A549 (cell line): ENCODE measurements at regions not wholly inside any gene's neighbourhood (a gene's known extent, or its start where the extent isn't known, plus 50 kb on each side); places are given as distances from the start of the nearest gene placed in this dataset.

Experiments used
- ATAC-seq, 2 experiments: fragments of 200-7000 bp in 1 of 2; fragments of >200 bp in 1 of 2; cut with Nextera tagmentation in 1 of 2; cut with Tn5 transposase in 1 of 2; 3 replicates each; pipeline versions ENCODE4 v1.8.0 to v1.9.1; 2018 to 2020; ENCODE audit warnings: mild to moderate bottlenecking in 1 of 2, moderate library complexity in 1 of 2
- CTCF ChIA-PET: fragments of 300-600 bp; sonication (Branson Sonifier 250); formaldehyde crosslinking; extraction: SDS; loops from one replicate; lab custom pipeline; 2021; ENCODE audit warnings: antibody characterized with exemption, inconsistent platforms; lab: Yijun Ruan, JAX
- POLR2A ChIA-PET: fragments of 350-600 bp; formaldehyde crosslinking; extraction: SDS; loops from one replicate; lab custom pipeline; 2021; ENCODE audit warnings: antibody characterized with exemption, inconsistent platforms; lab: Yijun Ruan, JAX
- DNase-seq, 2 experiments: peaks; one replicate each; pipeline versions ENCODE4 v3.0.0 to v3.0.0-alpha.2; 2011 to 2016; ENCODE audit warnings: low read depth in 1 of 2, low spot score in 1 of 2
- FAIRE-seq: peaks from 2 replicates; lab custom pipeline; 2011; peaks lifted over from hg19 to GRCh38; lab: Jason Lieb, UNC
- H3K27ac ChIP-seq, 2 experiments: fragments of >200 bp; sonication (Bioruptor Twin); formaldehyde crosslinking; 3 replicates each; pipeline ENCODE4 v1.5.1; 2016 to 2017
- H3K4me1 ChIP-seq: fragments of >200 bp; sonication (Bioruptor Twin); formaldehyde crosslinking; 3 replicates; pipeline ENCODE4 v1.6.1; 2016
- H3K4me2 ChIP-seq: fragments of >200 bp; sonication (Bioruptor Twin); formaldehyde crosslinking; 3 replicates; pipeline ENCODE4 v1.6.1; 2016
- H3K4me3 ChIP-seq: fragments of >200 bp; sonication (Bioruptor Twin); formaldehyde crosslinking; 3 replicates; pipeline ENCODE4 v1.5.1; 2016
- H3K9me3 ChIP-seq: fragments of >200 bp; sonication (Bioruptor Twin); formaldehyde crosslinking; 3 replicates; pipeline ENCODE4 v1.6.1; 2016
- BHLHE40 ChIP-seq: IDR thresholded peaks from 2 replicates; pipeline ENCODE4 v1.6.1; 2012; ENCODE audit warnings: low read depth, low read length, inconsistent platforms
- CBX2 ChIP-seq: fragments of 200-600 bp; sonication (generic); IDR thresholded peaks from 2 replicates; pipeline ENCODE4 v1.6.1; 2016; ENCODE audit warnings: low read depth, mild to moderate bottlenecking, borderline replicate concordance
- CBX8 ChIP-seq: fragments of 200-600 bp; sonication (generic); IDR thresholded peaks from 2 replicates; pipeline ENCODE4 v1.6.1; 2016
- CEBPB ChIP-seq, 2 experiments: fragments of >200 bp in 1 of 2; sonication (Bioruptor Twin) in 1 of 2; formaldehyde crosslinking in 1 of 2; IDR thresholded peaks; 2 replicates each; pipeline ENCODE4 v1.6.1; 2012 to 2016
- CHD4 ChIP-seq: fragments of 200-600 bp; sonication (generic); IDR thresholded peaks from 2 replicates; pipeline ENCODE4 v1.6.1; 2016; ENCODE audit warnings: antibody characterized with exemption, mild to moderate bottlenecking, borderline replicate concordance
- FOSB ChIP-seq: fragments of 250-450 bp; sonication (Bioruptor Pico); IDR thresholded peaks from 2 replicates; pipeline ENCODE4 v1.5.0; 2020; ENCODE audit warnings: mild to moderate bottlenecking, moderate library complexity
- FOSL2 ChIP-seq, 2 experiments: fragments of 450-650 bp in 1 of 2; fragments of >200 bp in 1 of 2; sonication (Bioruptor Twin) in 1 of 2; formaldehyde crosslinking; IDR thresholded peaks; 2 replicates each; pipeline versions ENCODE4 v1.5.0 to v1.6.1; 2016 to 2020; ENCODE audit warnings: mild to moderate bottlenecking in 1 of 2, moderate library complexity in 1 of 2
- GATA3 ChIP-seq: IDR thresholded peaks from 2 replicates; pipeline ENCODE4 v1.6.1; 2012; ENCODE audit warnings: borderline replicate concordance
- JUN ChIP-seq, 2 experiments: fragments of >200 bp; sonication (Bioruptor Twin); formaldehyde crosslinking; IDR thresholded peaks; 2 replicates in 1 of 2; 3 replicates in 1 of 2; pipeline ENCODE4 v1.6.1; 2016 to 2017
- JUNB ChIP-seq: fragments of >200 bp; sonication (Bioruptor Twin); formaldehyde crosslinking; IDR thresholded peaks from 2 replicates; pipeline ENCODE4 v1.6.1; 2016
- KDM5A ChIP-seq: fragments of 200-600 bp; sonication (generic); IDR thresholded peaks from 2 replicates; pipeline ENCODE4 v1.6.1; 2016; ENCODE audit warnings: antibody characterized with exemption, mild to moderate bottlenecking
- MAFK ChIP-seq: fragments of 450-650 bp; IDR thresholded peaks from 2 replicates; pipeline ENCODE4 v1.6.1; 2014; ENCODE audit not compliant: partially characterized antibody
- MAZ ChIP-seq: fragments of 150-350 bp; IDR thresholded peaks from 2 replicates; pipeline ENCODE4 v1.6.1; 2014; ENCODE audit warnings: antibody characterized with exemption, low read depth, low read length, borderline replicate concordance
- NFE2L2 ChIP-seq: fragments of 150-350 bp; conservative IDR thresholded peaks from 2 replicates; pipeline ENCODE4 v1.6.1; 2014; ENCODE audit warnings: low read length
- NR3C1 ChIP-seq: fragments of >200 bp; sonication (Bioruptor Twin); formaldehyde crosslinking; IDR thresholded peaks from 3 replicates; pipeline ENCODE4 v1.6.1; 2017
- PHF8 ChIP-seq: fragments of 200-600 bp; sonication (generic); IDR thresholded peaks from 2 replicates; pipeline ENCODE4 v1.6.1; 2016; ENCODE audit warnings: low read depth, mild to moderate bottlenecking, antibody characterized with exemption, moderate library complexity, borderline replicate concordance
- POLR2A ChIP-seq: IDR thresholded peaks from 2 replicates; pipeline ENCODE4 v1.6.1; 2012; ENCODE audit warnings: mild to moderate bottlenecking, low read length
- POLR2AphosphoS2 ChIP-seq: conservative IDR thresholded peaks from 2 replicates; pipeline ENCODE4 v1.6.1; 2012; ENCODE audit warnings: low read length, improper control_type of control experiment, inconsistent platforms
- RAD21 ChIP-seq, 2 experiments: fragments of >200 bp in 1 of 2; sonication (Bioruptor Twin) in 1 of 2; formaldehyde crosslinking in 1 of 2; IDR thresholded peaks in 1 of 2; conservative IDR thresholded peaks in 1 of 2; 2 replicates in 1 of 2; 3 replicates in 1 of 2; pipeline ENCODE4 v1.6.1; 2012 to 2018; ENCODE audit warnings: inconsistent platforms in 1 of 2
- RARB ChIP-seq: fragments of 250-450 bp; sonication (Bioruptor Pico); IDR thresholded peaks from 2 replicates; pipeline ENCODE4 v1.8.0; 2021; ENCODE audit warnings: mild to moderate bottlenecking, moderate library complexity
- RCOR1 ChIP-seq: fragments of 150-350 bp; IDR thresholded peaks from 2 replicates; pipeline ENCODE4 v1.6.1; 2014; ENCODE audit warnings: antibody characterized with exemption, low read length, low read depth
- RFX5 ChIP-seq: fragments of 450-650 bp; IDR thresholded peaks from 2 replicates; pipeline ENCODE4 v1.7.1; 2014; ENCODE audit warnings: antibody characterized with exemption, mild to moderate bottlenecking, moderate library complexity
- SMC3 ChIP-seq: fragments of >200 bp; sonication (Bioruptor Twin); formaldehyde crosslinking; IDR thresholded peaks from 3 replicates; pipeline ENCODE4 v1.6.1; 2018; ENCODE audit warnings: inconsistent platforms
- SREBF2 ChIP-seq: fragments of 450-650 bp; IDR thresholded peaks from 2 replicates; pipeline ENCODE4 v1.6.1; 2014; ENCODE audit warnings: mild to moderate bottlenecking, moderate library complexity
- TP53 ChIP-seq: fragments of 250-450 bp; sonication (Bioruptor Pico); IDR thresholded peaks from 2 replicates; pipeline ENCODE4 v1.5.0; 2021; ENCODE audit warnings: mild to moderate bottlenecking, moderate library complexity
- ZSCAN20 ChIP-seq: fragments of 250-450 bp; sonication (Bioruptor Pico); IDR thresholded peaks from 2 replicates; pipeline ENCODE4 v1.8.0; 2022; ENCODE audit warnings: mild to moderate bottlenecking, moderate library complexity
- WGBS: methylation state at CpG from one replicate; pipeline ENCODE4 v1.1.6; 2017; ENCODE audit errors: missing lambda C conversion rate; 5-methylcytosine and 5-hydroxymethylcytosine counted together
- TF ChIP-seq, protein P1 (sequence below): IDR thresholded peaks from 2 replicates; pipeline ENCODE4 v1.6.1; 2012
- TF ChIP-seq, protein P2 (sequence below): IDR thresholded peaks from 2 replicates; pipeline ENCODE4 v1.6.1; 2012; ENCODE audit warnings: low read depth, borderline replicate concordance
- TF ChIP-seq, protein P3 (sequence below): fragments of >200 bp; sonication (Bioruptor Twin); formaldehyde crosslinking; IDR thresholded peaks from 3 replicates; pipeline ENCODE4 v1.6.1; 2016
- TF ChIP-seq, protein P4 (sequence below): IDR thresholded peaks from 2 replicates; pipeline ENCODE4 v1.6.1; 2012

DNA sequence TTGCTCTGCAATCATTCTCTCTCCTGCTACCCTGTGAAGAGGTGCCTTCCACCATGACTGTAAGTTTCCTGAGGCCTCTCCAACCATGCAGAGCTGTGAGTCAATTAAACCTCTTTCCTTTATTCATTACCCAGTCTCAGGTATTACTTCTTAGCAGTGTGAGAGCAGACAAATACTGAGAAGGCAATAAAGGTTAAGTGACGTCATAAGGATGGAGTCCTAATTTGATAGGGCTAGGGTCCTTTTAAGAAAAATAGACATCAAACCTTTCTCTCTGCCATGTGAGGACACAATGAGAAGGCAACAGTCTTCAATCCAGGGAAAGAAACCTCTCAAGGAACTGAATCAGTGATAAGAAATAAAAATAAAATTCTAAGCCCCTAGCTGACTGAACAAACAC is 1262.7 kb downstream of the FAM133A start:
- ChIA-PET POLR2A (no interaction called here), CTCF (no interaction called here)
- FAIRE-seq (no peak), ATAC-seq (no peak), DNase-seq (no peak)
- no peaks in the 10 kb centered on the region; the same call in 2 of the 3 replicates for H3K9me3 ChIP-seq
- H3K27ac ChIP-seq = no peak overlapping the region
- no peak overlapping the region for H3K4me2 ChIP-seq
- WGBS = 7% methylated on average over 1 of the region's 1 CpG
- H3K4me1 ChIP-seq = no peaks in the 10 kb centered on the region
- no peak overlapping the region for H3K4me3 ChIP-seq
- TF ChIP-seq BHLHE40 (no peak), MAFK (no peak), POLR2AphosphoS2 (no peak), CBX8 (no peak), PHF8 (no peak), NR3C1 (no peak), FOSL2 (IDR thresholded peaks at IDR 0.05) (no peak), FOSL2 (CRISPR knock-in tag; IDR thresholded peaks at IDR 0.05) (no peak), RFX5 (no peak)
- TF ChIP-seq, all 56 proteins: peak for 0

DNA sequence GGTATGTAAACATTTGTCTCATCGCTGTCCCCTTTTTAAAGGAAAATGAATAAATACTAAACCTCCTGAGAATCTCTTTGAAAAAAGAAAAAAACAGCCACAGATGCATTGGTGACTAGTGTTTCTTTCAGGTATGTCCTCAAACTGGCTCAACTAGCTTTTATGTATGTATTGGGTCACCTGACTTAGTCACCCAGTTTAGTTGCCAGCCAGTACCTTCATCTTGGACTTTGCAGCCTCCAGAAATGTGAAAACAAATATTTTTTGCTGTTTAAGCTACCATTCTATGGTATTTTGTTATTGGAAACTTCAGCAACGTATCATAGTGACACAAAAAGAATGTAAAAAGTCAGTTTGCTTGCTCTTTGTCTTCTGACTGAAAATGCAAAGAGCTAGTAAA is 1263.5 kb downstream of the FAM133A start:
- H3K4me2 ChIP-seq = no peak overlapping the region
- POLR2A ChIA-PET = no interaction called here
- ATAC-seq = no peak

DNA sequence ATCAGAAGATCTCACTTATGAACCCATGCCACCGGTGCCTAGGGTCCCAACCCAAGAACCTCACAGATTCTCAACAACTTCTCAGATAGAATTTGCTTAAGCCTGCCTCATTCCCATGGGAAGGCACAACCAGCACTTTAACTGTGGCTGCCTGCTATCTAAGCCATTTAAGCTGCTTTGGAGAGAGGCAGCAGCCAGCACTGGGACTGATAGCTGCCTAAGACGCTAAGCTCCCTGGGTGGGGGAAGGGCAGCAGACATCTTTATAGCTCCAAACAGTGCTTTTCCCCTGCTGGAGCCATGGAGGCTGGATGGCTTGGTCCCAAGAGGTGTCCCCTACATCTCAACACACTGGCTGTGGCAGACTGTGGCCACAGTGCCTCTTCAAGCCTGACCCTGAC is 1268.6 kb downstream of the FAM133A start:
- CTCF ChIA-PET = no interaction called here
- Histone ChIP-seq H3K9me3 (no peaks in the 10 kb centered on the region; the same call in 2 of the 3 replicates), H3K4me1 (no peaks in the 10 kb centered on the region), H3K4me2 (no peak overlapping the region), H3K4me3 (no peak overlapping the region), H3K27ac (no peak overlapping the region)
- FAIRE-seq (no peak), DNase-seq (no peak), ATAC-seq (no peak)
- WGBS = 17% methylated on average over 2 of the region's 2 CpGs
- TF ChIP-seq POLR2A = no peak
- TF ChIP-seq, protein P1, sequence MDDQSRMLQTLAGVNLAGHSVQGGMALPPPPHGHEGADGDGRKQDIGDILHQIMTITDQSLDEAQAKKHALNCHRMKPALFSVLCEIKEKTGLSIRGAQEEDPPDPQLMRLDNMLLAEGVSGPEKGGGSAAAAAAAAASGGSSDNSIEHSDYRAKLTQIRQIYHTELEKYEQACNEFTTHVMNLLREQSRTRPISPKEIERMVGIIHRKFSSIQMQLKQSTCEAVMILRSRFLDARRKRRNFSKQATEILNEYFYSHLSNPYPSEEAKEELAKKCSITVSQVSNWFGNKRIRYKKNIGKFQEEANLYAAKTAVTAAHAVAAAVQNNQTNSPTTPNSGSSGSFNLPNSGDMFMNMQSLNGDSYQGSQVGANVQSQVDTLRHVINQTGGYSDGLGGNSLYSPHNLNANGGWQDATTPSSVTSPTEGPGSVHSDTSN = no peak
- no peak for TF ChIP-seq RAD21 (conservative IDR thresholded peaks at IDR 0.05 in 1 of 2, IDR thresholded peaks at IDR 0.05 in 1 of 2)
- no peak for TF ChIP-seq GATA3
- TF ChIP-seq FOSL2 (IDR thresholded peaks at IDR 0.05) = no peak
- no peak for TF ChIP-seq FOSL2 (CRISPR knock-in tag; IDR thresholded peaks at IDR 0.05)
- no peak for TF ChIP-seq JUN (IDR thresholded peaks at IDR 0.05)
- TF ChIP-seq KDM5A = no peak
- no peak for TF ChIP-seq CEBPB (IDR thresholded peaks at IDR 0.05)
- no peak for TF ChIP-seq CBX2
- no peak for TF ChIP-seq POLR2AphosphoS2
- no peak for TF ChIP-seq CHD4
- no peak for TF ChIP-seq SMC3
- no peak for TF ChIP-seq RARB (CRISPR knock-in tag)
- no peak for TF ChIP-seq MAZ
- no peak for TF ChIP-seq SREBF2
- TF ChIP-seq, protein P2, sequence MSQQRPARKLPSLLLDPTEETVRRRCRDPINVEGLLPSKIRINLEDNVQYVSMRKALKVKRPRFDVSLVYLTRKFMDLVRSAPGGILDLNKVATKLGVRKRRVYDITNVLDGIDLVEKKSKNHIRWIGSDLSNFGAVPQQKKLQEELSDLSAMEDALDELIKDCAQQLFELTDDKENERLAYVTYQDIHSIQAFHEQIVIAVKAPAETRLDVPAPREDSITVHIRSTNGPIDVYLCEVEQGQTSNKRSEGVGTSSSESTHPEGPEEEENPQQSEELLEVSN = no peak
- no peak for TF ChIP-seq RCOR1
- TF ChIP-seq TP53 (CRISPR knock-in tag) = no peak
- TF ChIP-seq JUNB = no peak
- POLR2A ChIA-PET = no interaction called here

More for the DNA sequence above, 1263.5 kb downstream of the FAM133A start:
- H3K27ac ChIP-seq = no peak overlapping the region
- TF ChIP-seq ZSCAN20 (CRISPR knock-in tag) (no peak), CHD4 (no peak), CBX8 (no peak), KDM5A (no peak), POLR2AphosphoS2 (no peak), FOSB (CRISPR knock-in tag) (no peak), BHLHE40 (no peak), MAFK (no peak), NFE2L2 (no peak)
- TF ChIP-seq, protein P3, sequence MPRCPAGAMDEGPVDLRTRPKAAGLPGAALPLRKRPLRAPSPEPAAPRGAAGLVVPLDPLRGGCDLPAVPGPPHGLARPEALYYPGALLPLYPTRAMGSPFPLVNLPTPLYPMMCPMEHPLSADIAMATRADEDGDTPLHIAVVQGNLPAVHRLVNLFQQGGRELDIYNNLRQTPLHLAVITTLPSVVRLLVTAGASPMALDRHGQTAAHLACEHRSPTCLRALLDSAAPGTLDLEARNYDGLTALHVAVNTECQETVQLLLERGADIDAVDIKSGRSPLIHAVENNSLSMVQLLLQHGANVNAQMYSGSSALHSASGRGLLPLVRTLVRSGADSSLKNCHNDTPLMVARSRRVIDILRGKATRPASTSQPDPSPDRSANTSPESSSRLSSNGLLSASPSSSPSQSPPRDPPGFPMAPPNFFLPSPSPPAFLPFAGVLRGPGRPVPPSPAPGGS = no peak
- TF ChIP-seq, protein P4, sequence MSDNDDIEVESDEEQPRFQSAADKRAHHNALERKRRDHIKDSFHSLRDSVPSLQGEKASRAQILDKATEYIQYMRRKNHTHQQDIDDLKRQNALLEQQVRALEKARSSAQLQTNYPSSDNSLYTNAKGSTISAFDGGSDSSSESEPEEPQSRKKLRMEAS = no peak
- FAIRE-seq (no peak), DNase-seq (no peak)
- CTCF ChIA-PET = no interaction called here
- 0% methylated on average over 2 of the region's 2 CpGs for WGBS
- H3K4me1 ChIP-seq = no peaks in the 10 kb centered on the region
- no peak overlapping the region for H3K4me3 ChIP-seq
- H3K9me3 ChIP-seq = no peaks in the 10 kb centered on the region; the same call in 2 of the 3 replicates
